ENCODE measurements at regions not wholly inside any gene's neighbourhood (a gene's known extent, or its start where the extent isn't known, plus 50 kb on each side); places are given as distances from the start of the nearest gene placed in this dataset.

DNA sequence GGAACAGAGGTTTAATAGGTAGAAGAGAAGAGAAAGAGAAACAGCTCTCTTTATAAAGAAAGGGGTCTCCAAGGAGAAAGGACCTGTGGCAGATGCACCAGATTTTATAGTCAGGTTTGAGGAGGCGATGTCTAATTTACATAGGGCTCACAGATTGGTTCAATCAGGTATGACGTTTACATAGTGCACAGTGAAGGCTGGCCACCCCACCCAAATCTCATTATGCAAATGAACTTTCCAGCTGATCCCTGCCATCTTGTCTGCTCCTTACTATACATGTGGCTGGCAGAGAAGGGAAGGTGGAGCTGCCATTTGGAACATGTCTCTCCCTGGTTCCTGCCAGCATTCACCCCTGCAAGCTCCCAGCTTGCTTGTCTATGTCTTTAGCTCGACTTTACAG, 557.8 kb downstream of the SUCLG1 start:
- Histone ChIP-seq H3K27me3 (ENCODE audit: control insufficient read depth in 2 of 2, insufficient read depth in 2 of 2, low read length in 2 of 2) (no peaks in the 10 kb centered on the region), H2AFZ (ENCODE audit: low read depth, low read length) (0 out of 2 replicates have a peak overlapping the region, but pooled peaks have one; percentile 19), H3K4me3 (no peak overlapping the region), H3K4me2 (ENCODE audit: insufficient read depth, low read length) (no peak overlapping the region), H3K79me2 (ENCODE audit: control insufficient read depth, insufficient read depth, low read length) (no peaks in the 10 kb centered on the region), H3K4me1 (replicated peaks in 1 of 2; ENCODE audit: control insufficient read depth in 2 of 2, insufficient read depth in 2 of 2, low read length in 2 of 2) (no peaks in the 10 kb centered on the region), H3K36me3 (ENCODE audit: control insufficient read depth, insufficient read depth, low read length) (no peaks in the 10 kb centered on the region), H3K9me1 (ENCODE audit: control insufficient read depth, insufficient read depth, low read length) (no peaks in the 10 kb centered on the region), H3K9me3 (replicated peaks; ENCODE audit: control insufficient read depth, insufficient read depth, low read depth, low read length) (no peaks in the 10 kb centered on the region), H3K9ac (ENCODE audit: insufficient read depth in 1 of 2, low read depth in 2 of 2, low read length in 2 of 2) (no peak overlapping the region), H4K20me1 (replicated peaks; ENCODE audit: control insufficient read depth, insufficient read depth, low read length) (no peaks in the 10 kb centered on the region), H3K27ac (ENCODE audit: extremely low read depth, low read depth, low read length) (no peak overlapping the region)
- 3% methylated on average over 3 of the region's 3 CpGs for WGBS (ENCODE audit: insufficient coverage, low coverage, missing lambda C conversion rate)
- no TSS peak for BruUV-seq (replicated peaks)
- POLR2A ChIA-PET: interaction anchor here (0.6 kb wide), 2 partner anchors 18 to 156 kb away, joined by 3 read pairs; no protein-coding TSS in a partner anchor
- in situ Hi-C loops (cut with MboI) (no loop called here), intact Hi-C loops (cut with micrococcal nuclease) (no loop called here)
- TF ChIP-seq, protein P1, sequence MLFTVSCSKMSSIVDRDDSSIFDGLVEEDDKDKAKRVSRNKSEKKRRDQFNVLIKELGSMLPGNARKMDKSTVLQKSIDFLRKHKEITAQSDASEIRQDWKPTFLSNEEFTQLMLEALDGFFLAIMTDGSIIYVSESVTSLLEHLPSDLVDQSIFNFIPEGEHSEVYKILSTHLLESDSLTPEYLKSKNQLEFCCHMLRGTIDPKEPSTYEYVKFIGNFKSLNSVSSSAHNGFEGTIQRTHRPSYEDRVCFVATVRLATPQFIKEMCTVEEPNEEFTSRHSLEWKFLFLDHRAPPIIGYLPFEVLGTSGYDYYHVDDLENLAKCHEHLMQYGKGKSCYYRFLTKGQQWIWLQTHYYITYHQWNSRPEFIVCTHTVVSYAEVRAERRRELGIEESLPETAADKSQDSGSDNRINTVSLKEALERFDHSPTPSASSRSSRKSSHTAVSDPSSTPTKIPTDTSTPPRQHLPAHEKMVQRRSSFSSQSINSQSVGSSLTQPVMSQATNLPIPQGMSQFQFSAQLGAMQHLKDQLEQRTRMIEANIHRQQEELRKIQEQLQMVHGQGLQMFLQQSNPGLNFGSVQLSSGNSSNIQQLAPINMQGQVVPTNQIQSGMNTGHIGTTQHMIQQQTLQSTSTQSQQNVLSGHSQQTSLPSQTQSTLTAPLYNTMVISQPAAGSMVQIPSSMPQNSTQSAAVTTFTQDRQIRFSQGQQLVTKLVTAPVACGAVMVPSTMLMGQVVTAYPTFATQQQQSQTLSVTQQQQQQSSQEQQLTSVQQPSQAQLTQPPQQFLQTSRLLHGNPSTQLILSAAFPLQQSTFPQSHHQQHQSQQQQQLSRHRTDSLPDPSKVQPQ (CRISPR knock-in tag; IDR thresholded peaks at IDR 0.05; ENCODE audit: borderline replicate concordance): no peak
- TF ChIP-seq YY1 (IDR thresholded peaks at IDR 0.05; ENCODE audit: borderline replicate concordance in 1 of 3, control insufficient read depth in 1 of 3, extremely low read depth in 1 of 3, insufficient read depth in 3 of 3, insufficient read length in 1 of 3, insufficient replicate concordance in 2 of 3, low read depth in 1 of 3, low read length in 2 of 3) (peak in 1 of 3 experiments; percentile 27), DPF2 (IDR thresholded peaks at IDR 0.05) (no peak), STAT5A (IDR thresholded peaks at IDR 0.05; ENCODE audit: borderline replicate concordance, low read length) (no peak)
- CTCF ChIA-PET (ENCODE audit: low intra/inter-chr PET ratio): no interaction called here
- FAIRE-seq: no peak
- peak in 1 of 4 experiments; percentile 6 for DNase-seq (ENCODE audit: extremely low read depth in 1 of 4, low spot score in 3 of 4)
- ATAC-seq: peak; percentile 87
